Activated T-helper 17 cell treated with anti-CD3 and anti-CD28 coated beads, Interleukin-2, amount 50 U/mL, for 72 hours (primary cell): ENCODE measurements at regions not wholly inside any gene's neighbourhood (a gene's known extent, or its start where the extent isn't known, plus 50 kb on each side); places are given as distances from the start of the nearest gene placed in this dataset.
"Not testable (repeated sequence)": the region's sequence is repeated elsewhere in the genome, so short reads cannot be mapped to it uniquely, and the experiment has no call there.

Experiments
- ATAC-seq: fragments of 150-1000 bp; cut with Tn5 transposase; replicated peaks from 2 replicates; pipeline ENCODE4 v1.10.0; 2021; ENCODE audit warnings: mild to moderate bottlenecking, moderate library complexity
- H3K27ac Mint-ChIP-seq: one replicate; pipeline ENCODE4 v1.8.0; 2022; ENCODE audit warnings: mixed read lengths
- H3K27me3 Mint-ChIP-seq: one replicate; pipeline ENCODE4 v1.8.0; 2022; ENCODE audit warnings: mixed read lengths
- H3K36me3 Mint-ChIP-seq: one replicate; pipeline ENCODE4 v1.8.0; 2022; ENCODE audit warnings: low read depth, mild to moderate bottlenecking, mixed read lengths
- H3K4me1 Mint-ChIP-seq: one replicate; pipeline ENCODE4 v1.8.0; 2022; ENCODE audit warnings: mixed read lengths
- H3K4me3 Mint-ChIP-seq: one replicate; pipeline ENCODE4 v1.8.0; 2022; ENCODE audit warnings: mild to moderate bottlenecking, mixed read lengths
- H3K9me3 Mint-ChIP-seq: one replicate; pipeline ENCODE4 v1.8.0; 2022; ENCODE audit warnings: mixed read lengths

GRCh38 chr16:82300374-82300951 lies 130.4 kb upstream of the MPHOSPH6 start:
- Mint-ChIP-seq H3K4me1 (no peaks in the 10 kb centered on the region), H3K9me3 (no peaks in the 10 kb centered on the region), H3K4me3 (no peak overlapping the region), H3K27ac (no peak overlapping the region), H3K27me3 (no peaks in the 10 kb centered on the region), H3K36me3 (no peaks in the 10 kb centered on the region)
- ATAC-seq = peak; percentile 24

- no peaks in the 10 kb centered on the region for H3K36me3 Mint-ChIP-seq
- H3K27me3 Mint-ChIP-seq = peaks cover 10% of the 10 kb centered on the region
- peak; percentile 18 for ATAC-seq
- no peak overlapping the region for H3K4me3 Mint-ChIP-seq
- no peaks in the 10 kb centered on the region for H3K9me3 Mint-ChIP-seq
- H3K4me1 Mint-ChIP-seq = no peaks in the 10 kb centered on the region
- H3K27ac Mint-ChIP-seq = no peak overlapping the region
These were observed 128.4 kb upstream of the MPHOSPH6 start for GRCh38 chr16:82298472-82298871.

- no peak overlapping the region for H3K27ac Mint-ChIP-seq
- H3K9me3 Mint-ChIP-seq = no peaks in the 10 kb centered on the region
- peaks cover 13% of the 10 kb centered on the region for H3K27me3 Mint-ChIP-seq
- no peaks in the 10 kb centered on the region for H3K36me3 Mint-ChIP-seq
- no peak for ATAC-seq
- H3K4me3 Mint-ChIP-seq = no peak overlapping the region
- no peaks in the 10 kb centered on the region for H3K4me1 Mint-ChIP-seq
These were observed 125.5 kb upstream of the MPHOSPH6 start for GRCh38 chr16:82295290-82296201.

- H3K27me3 Mint-ChIP-seq = peaks cover 19% of the 10 kb centered on the region
- no peaks in the 10 kb centered on the region for H3K36me3 Mint-ChIP-seq
- ATAC-seq = no peak
- no peak overlapping the region for H3K27ac Mint-ChIP-seq
- H3K9me3 Mint-ChIP-seq = no peaks in the 10 kb centered on the region
- H3K4me3 Mint-ChIP-seq = no peak overlapping the region
- H3K4me1 Mint-ChIP-seq = no peaks in the 10 kb centered on the region
These were observed 123.6 kb upstream of the MPHOSPH6 start for GRCh38 chr16:82293671-82294070.

GRCh38 chr16:82287937-82288336 lies 117.9 kb upstream of the MPHOSPH6 start:
- no peak overlapping the region for H3K4me3 Mint-ChIP-seq
- no peak for ATAC-seq
- no peak overlapping the region for H3K27ac Mint-ChIP-seq
- H3K36me3 Mint-ChIP-seq = no peaks in the 10 kb centered on the region
- H3K4me1 Mint-ChIP-seq = no peaks in the 10 kb centered on the region
- peaks cover 16% of the 10 kb centered on the region for H3K27me3 Mint-ChIP-seq
- no peaks in the 10 kb centered on the region for H3K9me3 Mint-ChIP-seq

- H3K27me3 Mint-ChIP-seq = peaks cover 9% of the 10 kb centered on the region
- no peak overlapping the region for H3K4me3 Mint-ChIP-seq
- no peak overlapping the region for H3K27ac Mint-ChIP-seq
- H3K36me3 Mint-ChIP-seq = no peaks in the 10 kb centered on the region
- no peak for ATAC-seq
- H3K9me3 Mint-ChIP-seq = no peaks in the 10 kb centered on the region
- H3K4me1 Mint-ChIP-seq = no peaks in the 10 kb centered on the region
These were observed 112.6 kb upstream of the MPHOSPH6 start for GRCh38 chr16:82282662-82283061.

GRCh38 chr16:82281544-82281943 lies 111.5 kb upstream of the MPHOSPH6 start:
- no peaks in the 10 kb centered on the region for H3K36me3 Mint-ChIP-seq
- no peaks in the 10 kb centered on the region for H3K4me1 Mint-ChIP-seq
- no peak overlapping the region for H3K4me3 Mint-ChIP-seq
- H3K9me3 Mint-ChIP-seq = no peaks in the 10 kb centered on the region
- ATAC-seq = no peak
- H3K27ac Mint-ChIP-seq = no peak overlapping the region
- H3K27me3 Mint-ChIP-seq = peaks cover 6% of the 10 kb centered on the region

GRCh38 chr16:82280867-82281266 lies 110.8 kb upstream of the MPHOSPH6 start:
- Mint-ChIP-seq H3K4me1 (no peaks in the 10 kb centered on the region), H3K9me3 (no peaks in the 10 kb centered on the region), H3K36me3 (no peaks in the 10 kb centered on the region)

GRCh38 chr16:82275349-82275748 lies 105.3 kb upstream of the MPHOSPH6 start:
- H3K4me1 Mint-ChIP-seq = not testable (repeated sequence)

More at GRCh38 chr16:82280867-82281266, 110.8 kb upstream of the MPHOSPH6 start:
- Mint-ChIP-seq H3K27ac (no peak overlapping the region), H3K27me3 (peaks cover 3% of the 10 kb centered on the region), H3K4me3 (no peak overlapping the region)
- no peak for ATAC-seq

GRCh38 chr16:82271636-82272035 lies 101.6 kb upstream of the MPHOSPH6 start:
- H3K4me1 Mint-ChIP-seq = no peaks in the 10 kb centered on the region

More at GRCh38 chr16:82275349-82275748, 105.3 kb upstream of the MPHOSPH6 start:
- H3K4me3 Mint-ChIP-seq, H3K36me3 Mint-ChIP-seq, ATAC-seq, H3K9me3 Mint-ChIP-seq, H3K27me3 Mint-ChIP-seq, H3K27ac Mint-ChIP-seq: not testable (repeated sequence)

GRCh38 chr16:82267675-82268074 lies 97.7 kb upstream of the MPHOSPH6 start:
- H3K4me3 Mint-ChIP-seq = not testable (repeated sequence)

More at GRCh38 chr16:82271636-82272035, 101.6 kb upstream of the MPHOSPH6 start:
- Mint-ChIP-seq H3K27me3 (peaks cover 24% of the 10 kb centered on the region), H3K36me3 (no peaks in the 10 kb centered on the region), H3K4me3 (no peak overlapping the region), H3K27ac (no peak overlapping the region), H3K9me3 (no peaks in the 10 kb centered on the region)
- ATAC-seq = no peak

GRCh38 chr16:82265809-82266208 lies 95.8 kb upstream of the MPHOSPH6 start:
- peaks cover 31% of the 10 kb centered on the region for H3K27me3 Mint-ChIP-seq
- no peaks in the 10 kb centered on the region for H3K9me3 Mint-ChIP-seq
- peaks cover under 1% of the 10 kb centered on the region for H3K4me1 Mint-ChIP-seq
- peak; percentile 48 for ATAC-seq
- H3K36me3 Mint-ChIP-seq = no peaks in the 10 kb centered on the region
- no peak overlapping the region for H3K4me3 Mint-ChIP-seq
- H3K27ac Mint-ChIP-seq = no peak overlapping the region

More at GRCh38 chr16:82267675-82268074, 97.7 kb upstream of the MPHOSPH6 start:
- H3K4me1 Mint-ChIP-seq, H3K9me3 Mint-ChIP-seq, H3K27ac Mint-ChIP-seq, ATAC-seq, H3K36me3 Mint-ChIP-seq: not testable (repeated sequence)
- peaks cover 36% of the 10 kb centered on the region for H3K27me3 Mint-ChIP-seq

- Mint-ChIP-seq H3K27me3 (peaks cover 22% of the 10 kb centered on the region), H3K4me1 (peaks cover 11% of the 10 kb centered on the region), H3K4me3 (no peak overlapping the region), H3K9me3 (peaks cover 10% of the 10 kb centered on the region), H3K36me3 (no peaks in the 10 kb centered on the region), H3K27ac (no peak overlapping the region)
- ATAC-seq = no peak
These were observed 94.7 kb upstream of the MPHOSPH6 start for GRCh38 chr16:82264756-82265155.

- H3K4me1 Mint-ChIP-seq = peaks cover 12% of the 10 kb centered on the region
- no peaks in the 10 kb centered on the region for H3K36me3 Mint-ChIP-seq
- ATAC-seq = peak; percentile 56
- no peak overlapping the region for H3K27ac Mint-ChIP-seq
- H3K4me3 Mint-ChIP-seq = no peak overlapping the region
- H3K27me3 Mint-ChIP-seq = peaks cover 16% of the 10 kb centered on the region
- H3K9me3 Mint-ChIP-seq = peaks cover 11% of the 10 kb centered on the region
These were observed 93.6 kb upstream of the MPHOSPH6 start for GRCh38 chr16:82263521-82264143.

GRCh38 chr16:82262244-82262643 lies 92.2 kb upstream of the MPHOSPH6 start:
- no peak for ATAC-seq
- Mint-ChIP-seq H3K27ac (no peak overlapping the region), H3K4me3 (no peak overlapping the region), H3K36me3 (no peaks in the 10 kb centered on the region), H3K9me3 (peaks cover 11% of the 10 kb centered on the region), H3K27me3 (peaks cover 16% of the 10 kb centered on the region), H3K4me1 (peaks cover 12% of the 10 kb centered on the region)
